ENCODE measurements at regions not wholly inside any gene's neighbourhood (a gene's known extent, or its start where the extent isn't known, plus 50 kb on each side); places are given as distances from the start of the nearest gene placed in this dataset.
"Not testable (repeated sequence)": the region's sequence is repeated elsewhere in the genome, so short reads cannot be mapped to it uniquely, and the experiment has no call there.

GRCh38 chrX:113470166-113470565, 629.5 kb upstream of the AMOT start:
- DNase-seq: no peak

- no peak for DNase-seq
Observed at GRCh38 chrX:113457719-113458118, 617.1 kb upstream of the AMOT start.

- no peak for DNase-seq
Observed at GRCh38 chrX:113455582-113455981, 615.0 kb upstream of the AMOT start.

GRCh38 chrX:113429011-113429410, 588.4 kb upstream of the AMOT start:
- DNase-seq: no peak

- DNase-seq: no peak
Observed at GRCh38 chrX:113422323-113422722, 581.7 kb upstream of the AMOT start.

- DNase-seq: no peak
Observed at GRCh38 chrX:113421432-113421831, 580.8 kb upstream of the AMOT start.

GRCh38 chrX:113412106-113412505, 571.5 kb upstream of the AMOT start:
- no peak for DNase-seq

GRCh38 chrX:113408843-113409242, 568.2 kb upstream of the AMOT start:
- no peak for DNase-seq

- no peak for DNase-seq
Observed at GRCh38 chrX:113400193-113400704, 559.6 kb upstream of the AMOT start.

GRCh38 chrX:113399506-113400192, 559.0 kb upstream of the AMOT start:
- DNase-seq: no peak

GRCh38 chrX:113392355-113392754, 551.7 kb upstream of the AMOT start:
- DNase-seq: no peak

- no peak for DNase-seq
Observed at GRCh38 chrX:113391875-113392274, 551.2 kb upstream of the AMOT start.

- no peak for DNase-seq
Observed at GRCh38 chrX:113390531-113390930, 549.9 kb upstream of the AMOT start.

- no peak for DNase-seq
Observed at GRCh38 chrX:113389846-113390245, 549.2 kb upstream of the AMOT start.

GRCh38 chrX:113384628-113385027, 544.0 kb upstream of the AMOT start:
- DNase-seq: no peak

- not testable (repeated sequence) for DNase-seq
Observed at GRCh38 chrX:113373421-113373820, 532.8 kb upstream of the AMOT start.

- DNase-seq: no peak
Observed at GRCh38 chrX:113370006-113370405, 529.4 kb upstream of the AMOT start.

GRCh38 chrX:113369056-113369455, 528.4 kb upstream of the AMOT start:
- DNase-seq: no peak

GRCh38 chrX:113353134-113353533, 512.5 kb upstream of the AMOT start:
- DNase-seq: no peak

- DNase-seq: no peak
Observed at GRCh38 chrX:113330416-113330815, 489.8 kb upstream of the AMOT start.

GRCh38 chrX:113315927-113316326, 475.3 kb upstream of the AMOT start:
- DNase-seq: no peak

- DNase-seq: no peak
Observed at GRCh38 chrX:113305496-113305895, 464.9 kb upstream of the AMOT start.

GRCh38 chrX:113300580-113300979, 459.9 kb upstream of the AMOT start:
- DNase-seq: no peak

- DNase-seq: no peak
Observed at GRCh38 chrX:113297437-113297836, 456.8 kb upstream of the AMOT start.

- DNase-seq: no peak
Observed at GRCh38 chrX:113289503-113289902, 448.9 kb upstream of the AMOT start.
